GM18498 (cell line): ENCODE measurements at regions not wholly inside any gene's neighbourhood (a gene's known extent, or its start where the extent isn't known, plus 50 kb on each side); places are given as distances from the start of the nearest gene placed in this dataset.
"Not testable (repeated sequence)": the region's sequence is repeated elsewhere in the genome, so short reads cannot be mapped to it uniquely, and the experiment has no call there.

Source experiments
- ATAC-seq: cut with Tn5 transposase; IDR thresholded peaks from one replicate; pipeline ENCODE4 v1.9.1; 2021; ENCODE audit warnings: mild to moderate bottlenecking, moderate library complexity; ENCODE audit not compliant: unreplicated experiment

- ATAC-seq: no peak
Observed at GRCh38 chr2:22967756-22968155, 417.2 kb upstream of the KLHL29 start.

- ATAC-seq: no peak
Observed at GRCh38 chr2:22970284-22970975, 414.5 kb upstream of the KLHL29 start.

GRCh38 chr2:22970991-22971390 lies 414.0 kb upstream of the KLHL29 start:
- no peak for ATAC-seq

- ATAC-seq: no peak
Observed at GRCh38 chr2:22981785-22982184, 403.2 kb upstream of the KLHL29 start.

GRCh38 chr2:22984152-22984551 lies 400.8 kb upstream of the KLHL29 start:
- not testable (repeated sequence) for ATAC-seq

- ATAC-seq: no peak
Observed at GRCh38 chr2:22990246-22990645, 394.7 kb upstream of the KLHL29 start.

- no peak for ATAC-seq
Observed at GRCh38 chr2:22991844-22992243, 393.1 kb upstream of the KLHL29 start.

GRCh38 chr2:22992441-22992840 lies 392.5 kb upstream of the KLHL29 start:
- ATAC-seq: no peak

- no peak for ATAC-seq
Observed at GRCh38 chr2:22993250-22993649, 391.7 kb upstream of the KLHL29 start.

GRCh38 chr2:22995576-22995975 lies 389.4 kb upstream of the KLHL29 start:
- ATAC-seq: no peak

- ATAC-seq: no peak
Observed at GRCh38 chr2:22996911-22997310, 388.1 kb upstream of the KLHL29 start.

- ATAC-seq: no peak
Observed at GRCh38 chr2:22998359-22998758, 386.6 kb upstream of the KLHL29 start.

- no peak for ATAC-seq
Observed at GRCh38 chr2:22999951-23000350, 385.0 kb upstream of the KLHL29 start.

GRCh38 chr2:23002234-23002633 lies 382.7 kb upstream of the KLHL29 start:
- no peak for ATAC-seq

GRCh38 chr2:23005469-23005868 lies 379.5 kb upstream of the KLHL29 start:
- ATAC-seq: no peak

GRCh38 chr2:23007631-23008235 lies 377.2 kb upstream of the KLHL29 start:
- no peak for ATAC-seq

GRCh38 chr2:23008440-23008839 lies 376.5 kb upstream of the KLHL29 start:
- ATAC-seq: no peak

GRCh38 chr2:23008951-23009350 lies 376.0 kb upstream of the KLHL29 start:
- ATAC-seq: no peak

GRCh38 chr2:23009545-23010149 lies 375.3 kb upstream of the KLHL29 start:
- no peak for ATAC-seq

- ATAC-seq: no peak
Observed at GRCh38 chr2:23012499-23012898, 372.5 kb upstream of the KLHL29 start.

- ATAC-seq: no peak
Observed at GRCh38 chr2:23015651-23016200, 369.3 kb upstream of the KLHL29 start.

- ATAC-seq: no peak
Observed at GRCh38 chr2:23019476-23019875, 365.5 kb upstream of the KLHL29 start.
